HG03045 (cell line): ENCODE measurements at regions not wholly inside any gene's neighbourhood (a gene's known extent, or its start where the extent isn't known, plus 50 kb on each side); places are given as distances from the start of the nearest gene placed in this dataset.

Experiments used
- ATAC-seq: cut with Tn5 transposase; IDR thresholded peaks from one replicate; pipeline ENCODE4 v1.9.1; 2021; ENCODE audit warnings: mild to moderate bottlenecking, moderate library complexity; ENCODE audit not compliant: unreplicated experiment

DNA sequence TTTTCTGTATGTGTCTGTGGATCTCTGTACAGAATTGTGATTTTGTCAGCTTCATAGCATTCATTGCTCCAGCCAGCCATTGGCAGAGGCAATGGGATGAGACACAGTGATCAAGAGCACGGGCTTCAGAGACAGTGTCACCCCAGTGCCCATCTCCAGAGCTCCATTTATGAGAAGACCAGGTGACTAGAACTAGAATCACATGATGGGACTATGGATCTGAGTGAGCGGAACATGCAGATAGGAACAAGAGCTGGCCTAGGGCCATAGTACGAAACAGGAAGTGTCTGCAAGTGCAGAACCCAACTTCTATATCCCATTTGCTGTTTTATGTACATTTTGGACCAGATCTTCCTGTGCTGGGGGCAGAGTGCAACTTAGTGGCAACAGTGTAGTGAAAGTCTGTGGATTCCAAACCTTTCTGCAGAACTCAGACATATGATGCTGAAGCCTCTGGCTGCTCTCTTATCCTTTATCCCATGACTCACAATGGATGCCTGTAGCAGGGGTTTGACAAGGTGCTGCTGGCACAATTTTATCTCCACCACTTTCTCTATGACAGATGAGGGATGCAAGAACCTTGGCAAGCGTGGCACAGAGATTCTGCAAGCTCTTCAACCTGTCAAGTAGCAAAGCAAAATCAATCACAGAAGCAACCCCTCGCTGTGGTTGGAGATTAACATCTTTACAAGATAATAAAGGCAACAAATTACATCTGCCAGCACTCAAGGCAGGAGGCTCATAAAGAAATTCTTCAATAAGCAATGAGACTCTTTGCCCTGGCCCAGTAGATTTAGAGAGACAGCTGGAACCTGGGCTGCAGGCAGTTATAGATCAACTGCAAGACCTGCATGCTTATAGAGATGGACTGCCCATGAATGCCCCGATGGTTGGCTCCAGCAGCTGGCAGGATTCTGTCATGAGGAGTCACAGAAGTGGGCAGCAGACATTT is 681.3 kb downstream of the TNS3 start:
- ATAC-seq, result no peak

DNA sequence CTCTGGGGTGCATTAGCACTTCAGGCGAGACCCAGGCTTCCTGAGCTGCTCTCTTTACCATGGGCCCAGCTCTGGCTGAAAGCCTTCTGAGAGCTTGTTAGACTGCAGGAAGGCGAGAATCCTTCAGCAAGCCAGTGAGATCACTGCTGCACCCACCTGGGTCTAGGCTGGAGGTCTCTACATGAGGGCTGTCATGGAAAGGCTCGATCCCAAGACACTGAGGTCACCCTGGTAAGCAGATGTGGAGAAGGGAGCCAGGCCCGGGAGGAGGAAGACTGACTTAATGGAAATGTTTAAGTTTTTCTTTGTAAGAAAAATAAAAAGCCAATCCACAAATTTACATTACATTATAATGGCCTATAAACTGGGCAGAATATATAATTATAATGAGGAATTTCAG is 684.5 kb downstream of the TNS3 start:
- ATAC-seq, result no peak

DNA sequence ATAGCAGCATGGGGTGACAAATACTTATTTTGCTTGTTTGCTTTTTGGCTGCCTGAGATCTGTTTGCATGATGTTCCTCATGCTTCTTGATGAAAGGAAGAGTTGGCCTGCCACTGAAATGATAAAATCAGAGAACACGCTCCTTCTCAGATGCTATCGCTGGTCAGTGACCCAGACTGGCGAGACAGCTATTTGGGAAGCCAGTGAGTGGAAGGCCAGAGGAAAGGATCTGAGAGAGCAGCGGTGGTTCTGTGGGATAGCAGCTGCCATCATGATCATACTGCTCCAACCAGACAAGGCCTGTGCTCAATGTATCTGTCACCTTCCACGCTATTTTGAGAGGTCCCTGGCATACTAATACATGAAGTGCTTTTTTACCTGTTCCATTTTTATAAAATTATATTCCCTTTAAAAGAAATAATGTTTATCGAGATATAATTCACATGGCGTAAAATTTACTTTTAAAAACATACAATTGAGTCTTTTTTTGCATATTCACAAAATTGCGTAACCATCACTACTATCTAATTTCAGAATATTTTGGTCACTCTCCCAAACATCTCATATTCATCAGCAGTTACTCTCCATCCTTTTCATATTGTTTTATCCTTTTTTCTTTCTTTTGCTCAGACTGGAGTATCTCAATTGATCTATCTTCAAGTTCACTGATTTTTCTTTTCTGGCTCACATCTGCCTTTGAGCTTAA is 695.1 kb downstream of the TNS3 start:
- ATAC-seq, result no peak

GRCh38 chr7:46885167-46885566 is 696.7 kb downstream of the TNS3 start:
- ATAC-seq, result no peak

DNA sequence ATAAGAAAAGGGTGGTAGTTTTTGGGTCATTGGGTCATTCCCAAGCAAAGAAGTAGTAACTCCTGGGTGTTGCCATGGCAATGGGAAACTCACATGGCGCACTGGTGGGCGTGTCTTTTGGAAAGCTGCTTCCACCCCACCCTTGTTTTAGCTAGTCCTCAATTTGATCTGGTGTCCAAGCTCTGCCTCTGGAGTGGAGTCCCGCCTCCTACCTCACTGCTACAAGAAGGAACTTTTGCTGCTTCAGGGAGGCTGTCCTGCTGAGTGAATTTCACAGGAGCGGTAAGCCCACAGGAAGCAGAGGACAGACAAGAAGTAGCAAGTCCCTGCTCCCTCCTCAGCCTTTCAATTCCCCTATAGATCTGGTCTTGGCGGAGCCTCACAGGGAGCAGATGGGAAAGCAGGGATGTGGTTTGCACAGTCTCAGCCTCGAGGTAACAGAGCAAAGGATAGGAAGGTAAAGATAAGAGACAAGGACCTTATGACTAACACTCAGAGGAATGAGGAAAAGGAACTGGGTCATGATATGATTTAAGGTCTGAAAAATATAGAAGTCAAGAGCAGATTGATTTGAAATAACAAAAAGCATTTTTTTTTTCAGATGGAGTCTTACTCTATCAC is 700.3 kb downstream of the TNS3 start:
- no peak for ATAC-seq

DNA sequence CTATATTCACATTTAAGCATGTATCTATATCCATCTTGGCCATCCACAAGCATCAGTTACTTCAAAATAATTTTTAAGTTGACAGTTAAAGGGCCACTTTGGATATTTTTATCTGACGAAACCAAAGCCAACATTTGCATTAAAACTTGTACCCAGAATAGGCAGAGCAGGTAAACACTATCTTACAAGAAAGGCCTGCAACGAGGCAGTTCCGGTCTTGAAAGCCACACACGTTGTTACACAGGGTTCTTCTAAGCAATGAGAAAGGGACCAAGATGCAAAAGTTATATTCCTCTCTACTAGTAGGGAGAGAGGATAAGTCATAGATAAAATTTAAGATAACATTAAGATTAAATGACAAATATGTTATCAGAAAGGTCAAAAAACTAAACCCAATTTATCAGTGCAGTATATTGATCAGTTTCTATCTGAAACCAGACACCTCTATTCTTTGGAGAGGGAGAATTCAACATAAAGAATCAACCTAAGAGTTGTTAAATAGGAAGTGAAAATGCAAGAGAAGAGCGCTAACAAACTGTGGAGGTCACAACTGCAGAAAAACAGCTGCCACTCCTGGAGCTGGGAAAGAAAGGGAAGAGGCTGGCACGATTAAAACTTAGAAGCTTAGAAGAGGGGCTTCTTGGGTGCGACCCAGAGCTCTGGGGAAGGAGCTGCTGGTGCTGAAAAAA is 701.3 kb downstream of the TNS3 start:
- ATAC-seq, result no peak

DNA sequence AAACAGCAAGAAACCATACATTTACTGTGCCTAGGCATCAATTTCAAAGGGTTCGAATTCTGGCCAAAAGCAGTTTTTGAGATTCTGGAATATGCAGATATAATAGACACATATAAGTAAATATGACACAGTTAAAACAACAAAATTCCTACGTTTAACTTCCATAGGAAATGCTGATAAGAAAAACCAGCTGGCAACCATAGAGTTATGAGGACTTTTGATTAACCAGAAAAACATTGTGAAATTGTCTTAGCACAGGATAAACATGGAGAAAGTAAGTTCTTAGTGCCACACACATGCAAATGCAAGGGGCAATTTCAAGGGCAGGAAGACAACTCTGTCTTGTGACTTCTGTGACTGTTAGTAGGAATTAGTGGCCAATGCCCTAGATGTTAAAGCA is 702.1 kb downstream of the TNS3 start:
- ATAC-seq, result no peak

DNA sequence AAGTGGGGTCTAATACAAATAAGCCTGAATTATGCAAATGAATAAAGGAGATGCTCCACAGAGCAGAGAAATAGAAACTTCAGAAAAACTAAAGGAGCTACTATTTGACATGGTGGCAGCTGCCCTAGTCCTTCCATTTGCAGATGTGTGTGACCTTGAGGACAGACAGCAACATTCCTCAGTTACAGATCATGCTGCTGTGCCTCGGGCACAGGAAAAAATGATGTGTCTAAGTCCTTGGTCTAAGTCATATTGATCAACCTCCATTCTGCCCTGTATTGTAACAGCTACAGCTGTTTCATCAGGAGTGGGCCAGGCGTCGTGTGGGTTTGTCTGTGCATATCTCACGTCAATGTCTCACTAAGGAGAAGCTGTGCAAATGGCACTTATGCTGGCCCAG is 710.4 kb downstream of the TNS3 start:
- no peak for ATAC-seq

DNA sequence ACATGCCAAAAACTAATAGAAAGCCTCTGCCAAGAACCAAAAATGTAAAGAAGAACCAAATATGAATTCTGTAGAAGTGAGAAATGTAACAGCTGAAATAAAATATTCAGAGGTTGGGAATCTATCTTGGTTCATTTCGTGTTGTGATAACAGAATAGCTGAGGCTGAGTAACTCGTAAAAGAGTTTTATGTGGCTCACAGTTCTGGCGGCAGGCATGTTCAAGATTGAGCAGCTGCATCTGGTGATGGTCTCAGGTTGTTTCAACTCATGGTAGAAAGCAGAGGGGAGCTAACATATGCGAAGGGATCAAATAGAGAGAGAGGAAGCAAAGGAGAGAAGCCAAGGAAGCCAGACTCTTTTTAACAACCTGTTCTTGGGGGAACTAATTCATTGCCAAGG is 717.2 kb downstream of the TNS3 start:
- no peak for ATAC-seq

- no peak for ATAC-seq
Measured at GRCh38 chr7:46859963-46860475, 721.9 kb downstream of the TNS3 start.

- no peak for ATAC-seq
Measured at GRCh38 chr7:46855851-46856250, 726.1 kb downstream of the TNS3 start.

DNA sequence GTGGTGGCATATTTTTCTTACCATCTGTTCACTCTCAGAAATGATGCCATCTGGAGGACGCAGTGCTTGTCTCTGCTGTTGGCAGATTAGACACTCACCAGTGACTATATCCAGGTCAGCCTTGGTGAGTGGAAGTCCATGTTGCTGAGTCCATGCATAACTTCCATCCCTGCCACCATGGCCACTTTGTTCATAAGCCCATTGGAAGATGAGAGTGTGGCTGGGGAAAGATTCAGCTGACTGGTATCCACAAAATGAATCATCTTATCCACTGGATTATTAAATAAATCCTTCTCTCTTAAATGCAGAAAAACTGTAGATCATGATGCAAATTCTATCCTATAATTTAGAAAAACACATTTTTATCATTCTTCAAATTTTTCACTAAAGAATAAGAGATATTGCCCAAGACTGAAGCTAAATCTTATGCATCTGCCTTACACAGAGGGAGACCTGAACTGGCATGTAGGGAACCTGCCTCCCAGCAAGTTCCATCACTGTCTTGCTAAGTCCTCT is 726.9 kb downstream of the TNS3 start:
- ATAC-seq, result no peak

DNA sequence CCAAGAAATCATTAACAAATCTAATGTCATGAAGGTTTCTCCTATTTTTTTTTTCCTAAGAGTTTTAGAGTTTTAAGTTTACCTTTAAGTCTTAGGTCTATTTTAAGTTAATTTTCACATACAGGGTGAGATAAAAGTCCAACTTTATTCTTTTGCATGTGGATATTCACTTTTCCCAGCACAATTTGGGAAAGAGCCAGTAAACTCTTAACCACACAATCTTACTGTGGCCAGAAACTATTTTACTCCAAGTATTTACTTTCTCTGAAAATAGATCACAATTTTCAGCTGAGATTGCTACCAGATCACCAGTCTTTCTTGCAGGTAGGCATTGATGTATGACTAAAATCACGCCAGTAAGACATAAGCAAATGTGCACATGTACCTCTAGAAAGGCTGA is 728.5 kb downstream of the TNS3 start:
- no peak for ATAC-seq

DNA sequence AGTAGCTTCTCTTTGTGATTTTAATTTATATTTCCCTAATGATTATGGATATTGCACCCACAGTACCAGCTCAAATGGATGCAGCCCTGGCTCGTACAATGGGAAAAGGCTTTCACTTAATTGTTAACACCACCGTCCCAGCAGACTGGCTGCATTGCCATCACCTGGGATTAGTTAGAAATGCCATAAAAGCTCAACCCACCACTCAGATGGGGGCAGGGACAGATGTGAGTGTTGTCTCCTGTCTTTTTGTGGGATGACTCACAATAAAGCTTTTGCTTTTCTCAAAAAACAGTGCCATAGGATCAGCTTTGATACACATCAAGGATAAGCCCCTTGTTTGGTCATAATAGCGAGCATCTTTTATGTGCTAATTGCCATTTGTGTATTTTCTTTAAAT is 729.1 kb downstream of the TNS3 start:
- no peak for ATAC-seq

GRCh38 chr7:46850563-46851330 is 731.2 kb downstream of the TNS3 start:
- ATAC-seq, result no peak

GRCh38 chr7:46848944-46849343 is 733.0 kb downstream of the TNS3 start:
- ATAC-seq, result no peak

DNA sequence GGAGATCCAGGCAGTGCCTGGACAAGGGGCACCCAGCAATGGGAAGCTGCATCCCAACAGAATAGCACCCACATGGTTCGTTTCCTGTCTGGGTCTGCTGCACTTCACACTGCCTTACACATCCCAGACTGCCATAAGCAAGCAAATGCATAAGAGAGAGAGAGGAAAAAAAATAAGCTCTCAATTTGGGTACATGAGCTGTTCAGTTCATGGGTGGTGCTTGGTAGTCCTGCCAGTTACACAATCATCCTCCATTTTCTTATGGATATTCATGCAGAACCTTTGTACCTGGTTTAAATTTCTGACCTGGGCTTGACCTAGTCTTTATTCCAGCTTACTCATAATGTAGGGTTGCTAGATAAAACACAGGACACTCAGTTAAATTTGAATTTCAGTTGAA is 733.6 kb downstream of the TNS3 start:
- no peak for ATAC-seq

- ATAC-seq, result no peak
Measured at GRCh38 chr7:46847126-46847525, 734.8 kb downstream of the TNS3 start.

DNA sequence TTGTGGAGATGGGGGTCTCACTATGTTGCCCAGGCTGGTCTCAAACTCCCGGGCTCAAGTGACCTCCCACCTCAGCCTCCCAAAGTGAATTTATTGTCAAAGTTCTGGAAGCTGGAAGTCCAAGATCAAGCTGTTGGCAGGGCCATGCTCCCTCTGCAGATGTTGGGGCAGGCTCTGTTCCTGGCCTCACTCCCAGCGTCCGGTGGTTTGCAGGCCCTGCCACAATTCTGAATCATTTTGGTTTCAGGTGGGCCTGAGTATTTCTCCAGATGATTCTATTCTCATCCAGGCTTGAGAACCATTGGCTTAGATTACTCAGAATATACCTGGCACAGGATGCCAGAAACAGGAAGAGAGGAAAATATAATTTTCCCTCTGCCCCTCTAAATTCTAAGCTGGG is 737.4 kb downstream of the TNS3 start:
- ATAC-seq, result no peak

- no peak for ATAC-seq
Measured at GRCh38 chr7:46841248-46841647, 740.7 kb downstream of the TNS3 start.
